ENCODE measurements at regions not wholly inside any gene's neighbourhood (a gene's known extent, or its start where the extent isn't known, plus 50 kb on each side); places are given as distances from the start of the nearest gene placed in this dataset.

DNA sequence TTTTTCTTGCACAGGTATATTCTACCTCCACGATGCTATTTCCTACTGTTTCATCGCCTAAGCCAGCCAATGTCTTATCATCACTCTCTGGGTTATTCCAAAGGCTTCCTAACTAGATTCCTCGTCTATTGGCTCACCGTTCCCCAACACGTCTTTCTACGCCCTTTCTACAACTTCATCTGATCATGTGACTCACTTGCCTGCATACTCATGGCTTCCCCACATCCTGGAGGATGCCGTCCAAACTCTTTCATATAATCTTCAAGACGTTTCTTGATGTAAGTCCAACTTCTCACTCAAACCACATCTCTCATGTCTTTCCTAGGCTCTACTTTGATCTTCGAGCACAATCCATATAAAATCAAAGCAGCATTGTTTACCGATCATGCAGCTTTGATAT lies 322.0 kb upstream of the PPARGC1A start:
- Histone ChIP-seq H4K20me1 (ENCODE audit: insufficient read depth, low read length) (no peaks in the 10 kb centered on the region), H3K4me1 (ENCODE audit: control insufficient read depth in 1 of 2, insufficient read depth in 2 of 2, low read length in 2 of 2) (no peaks in the 10 kb centered on the region), H3K79me2 (ENCODE audit: insufficient read depth, low read length) (no peaks in the 10 kb centered on the region), H3K4me3 (replicated peaks in 1 of 3; ENCODE audit: low read depth in 2 of 3, low read length in 3 of 3) (no peak overlapping the region), H3K4me2 (replicated peaks; ENCODE audit: extremely low read depth, low read length, poor library complexity, severe bottlenecking) (no peak overlapping the region), H3K9me3 (replicated peaks in 1 of 2; ENCODE audit: control insufficient read depth in 1 of 2, insufficient read depth in 1 of 2, low read length in 2 of 2) (no peaks in the 10 kb centered on the region), H3K9ac (ENCODE audit: insufficient read depth, low read length, poor library complexity, severe bottlenecking) (no peak overlapping the region), H2AFZ (ENCODE audit: insufficient read depth, low read depth, low read length, poor library complexity, severe bottlenecking) (no peak overlapping the region), H3K27ac (ENCODE audit: low read depth in 1 of 2, low read length in 2 of 2) (no peak overlapping the region), H3K36me3 (replicated peaks in 1 of 2; ENCODE audit: control insufficient read depth in 1 of 2, insufficient read depth in 2 of 2, low read length in 2 of 2) (no peaks in the 10 kb centered on the region), H3K27me3 (ENCODE audit: control insufficient read depth in 2 of 2, insufficient read depth in 2 of 2, low read length in 2 of 2) (no peaks in the 10 kb centered on the region)
- intact Hi-C loops (cut with micrococcal nuclease), result no loop called here
- H3K27ac Mint-ChIP-seq, result no peak overlapping the region
- WGBS (ENCODE audit: insufficient coverage), result 90% methylated on average over 8 of the region's 10 CpGs
- H3K4me3 Mint-ChIP-seq, result no peak overlapping the region
- H3K36me3 Mint-ChIP-seq, result no peaks in the 10 kb centered on the region
- no peaks in the 10 kb centered on the region for H3K4me1 Mint-ChIP-seq
- H3K27me3 Mint-ChIP-seq (ENCODE audit: low read depth in 3 of 3), result no peaks in the 10 kb centered on the region
- TF ChIP-seq CTCF (IDR thresholded peaks at IDR 0.05), result no peak
- DNase-seq, result no peak
- H3K9me3 Mint-ChIP-seq, result peaks cover 0 to 4% (median 0%) of the 10 kb centered on the region in 7 donors

DNA sequence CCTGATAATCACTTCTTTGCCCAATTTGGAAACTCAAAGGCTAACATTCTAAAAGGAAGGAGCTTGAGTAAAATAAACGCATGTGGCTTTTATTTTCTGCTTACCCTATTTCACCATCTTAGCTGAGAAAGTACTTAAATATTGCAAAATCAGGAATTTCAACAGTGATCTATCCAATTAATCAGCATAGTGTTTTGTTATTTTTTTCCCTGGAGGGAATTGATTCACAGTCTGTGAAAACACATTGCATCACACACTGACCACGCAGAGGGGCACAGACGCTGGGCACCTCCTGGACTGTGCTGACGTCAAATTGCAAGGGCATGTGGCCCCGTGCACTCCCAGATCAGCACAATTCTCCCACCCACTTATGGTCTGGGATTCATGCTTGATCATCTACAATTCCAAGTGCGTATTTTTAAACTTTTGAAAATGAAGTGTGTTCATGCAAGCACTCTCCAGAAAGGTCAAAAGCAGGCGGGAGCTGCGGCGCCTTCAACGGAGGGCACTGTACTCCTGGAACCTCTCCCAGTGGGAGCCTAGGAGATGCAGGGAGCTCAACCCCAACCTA lies 320.6 kb upstream of the PPARGC1A start:
- intact Hi-C loops (cut with micrococcal nuclease), result no loop called here
- no peaks in the 10 kb centered on the region for H3K27me3 ChIP-seq (ENCODE audit: control insufficient read depth in 2 of 2, insufficient read depth in 2 of 2, low read length in 2 of 2)
- no peak overlapping the region for H3K27ac ChIP-seq (ENCODE audit: low read depth in 1 of 2, low read length in 2 of 2)
- no peaks in the 10 kb centered on the region for H4K20me1 ChIP-seq (ENCODE audit: insufficient read depth, low read length)
- no peak overlapping the region for H3K4me2 ChIP-seq (replicated peaks; ENCODE audit: extremely low read depth, low read length, poor library complexity, severe bottlenecking)
- H3K27ac Mint-ChIP-seq, result no peak overlapping the region
- no peak overlapping the region for H3K4me3 ChIP-seq (replicated peaks in 1 of 3; ENCODE audit: low read depth in 2 of 3, low read length in 3 of 3)
- no peak overlapping the region for H2AFZ ChIP-seq (ENCODE audit: insufficient read depth, low read depth, low read length, poor library complexity, severe bottlenecking)
- TF ChIP-seq CTCF (IDR thresholded peaks at IDR 0.05), result no peak
- H3K36me3 ChIP-seq (replicated peaks in 1 of 2; ENCODE audit: control insufficient read depth in 1 of 2, insufficient read depth in 2 of 2, low read length in 2 of 2), result no peaks in the 10 kb centered on the region
- no peak overlapping the region for H3K9ac ChIP-seq (ENCODE audit: insufficient read depth, low read length, poor library complexity, severe bottlenecking)
- peaks cover 0 to 3% (median 0%) of the 10 kb centered on the region in 7 donors for H3K9me3 Mint-ChIP-seq
- no peaks in the 10 kb centered on the region for H3K4me1 Mint-ChIP-seq
- DNase-seq, result no peak
- H3K9me3 ChIP-seq (replicated peaks in 1 of 2; ENCODE audit: control insufficient read depth in 1 of 2, insufficient read depth in 1 of 2, low read length in 2 of 2), result no peaks in the 10 kb centered on the region
- no peaks in the 10 kb centered on the region for H3K4me1 ChIP-seq (ENCODE audit: control insufficient read depth in 1 of 2, insufficient read depth in 2 of 2, low read length in 2 of 2)
- no peaks in the 10 kb centered on the region for H3K79me2 ChIP-seq (ENCODE audit: insufficient read depth, low read length)
- H3K4me3 Mint-ChIP-seq, result no peak overlapping the region
- no peaks in the 10 kb centered on the region for H3K27me3 Mint-ChIP-seq (ENCODE audit: low read depth in 3 of 3)
- WGBS (ENCODE audit: insufficient coverage), result 62% methylated on average over 2 of the region's 10 CpGs
- H3K36me3 Mint-ChIP-seq, result no peaks in the 10 kb centered on the region

Data from CD14-positive monocyte (primary cell).